ENCODE measurements at regions not wholly inside any gene's neighbourhood (a gene's known extent, or its start where the extent isn't known, plus 50 kb on each side); places are given as distances from the start of the nearest gene placed in this dataset.
"Not testable (repeated sequence)": the region's sequence is repeated elsewhere in the genome, so short reads cannot be mapped to it uniquely, and the experiment has no call there.

DNA sequence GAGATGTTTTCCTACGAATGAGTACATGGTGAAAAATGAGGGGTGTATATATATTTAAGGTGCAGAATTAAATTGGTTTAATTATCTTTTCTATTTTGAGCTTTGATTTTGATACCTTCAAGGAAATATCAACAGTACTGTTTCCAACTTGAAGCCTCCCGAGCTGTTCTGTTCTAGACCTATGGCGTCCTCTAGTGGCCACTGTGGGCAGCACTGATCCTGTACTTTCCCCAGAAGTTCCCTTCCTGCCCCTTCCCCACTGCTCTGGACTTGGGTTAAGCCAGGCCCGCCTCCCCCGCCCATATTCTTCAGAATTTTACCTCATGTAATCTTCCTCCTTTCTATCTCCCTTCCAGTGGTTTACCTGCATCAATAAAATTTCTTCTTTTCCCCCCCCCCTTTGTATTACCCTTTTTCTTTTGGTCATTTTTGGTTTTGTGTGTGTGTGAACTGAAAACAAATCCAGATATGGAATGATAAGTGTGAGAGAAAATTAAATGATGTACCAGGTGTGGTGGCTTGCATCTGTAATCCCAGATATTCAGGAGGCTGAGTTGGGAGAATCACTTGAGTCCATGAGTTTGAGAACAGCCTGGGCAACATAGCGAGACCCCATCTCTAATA, 1643.5 kb downstream of the TP53TG3F start:
- DNase-seq = no peak

DNA sequence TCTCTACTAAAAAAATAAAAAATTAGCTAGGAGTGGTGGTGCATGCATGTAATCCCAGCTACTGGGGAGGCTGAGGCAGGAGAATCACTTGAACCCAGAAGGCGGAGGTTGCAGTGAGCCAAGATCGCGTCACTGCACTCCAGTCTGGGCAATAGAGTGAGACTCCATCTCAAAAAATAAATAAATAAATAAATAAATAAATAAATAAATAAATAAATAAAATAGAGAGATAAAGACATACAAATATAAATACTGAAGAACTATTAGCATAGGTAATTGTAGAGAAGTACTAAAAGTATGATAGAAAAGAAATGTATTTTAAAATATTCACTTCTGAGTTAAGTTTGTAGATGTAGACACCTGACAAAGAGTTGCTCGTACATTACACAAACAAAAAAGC, 1652.4 kb downstream of the TP53TG3F start:
- not testable (repeated sequence) for DNase-seq

DNA sequence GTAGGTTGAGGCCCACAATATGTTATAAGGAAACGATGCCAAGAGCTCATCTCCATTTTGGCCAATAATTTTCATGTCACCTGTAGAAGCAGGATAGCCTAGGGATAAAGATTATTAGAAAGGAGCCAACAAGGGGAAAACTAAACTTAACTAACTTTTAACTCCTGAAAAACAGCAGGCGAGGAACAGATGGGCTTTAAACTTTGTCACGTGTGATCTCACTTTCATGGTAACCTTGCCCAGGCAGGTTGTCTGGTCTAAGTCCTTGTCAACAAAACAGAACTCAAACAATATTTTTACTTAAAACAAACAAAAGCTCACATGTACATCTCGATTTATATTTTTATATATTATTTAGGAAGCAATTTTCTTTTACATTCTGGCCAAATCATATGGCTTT, 1672.0 kb downstream of the TP53TG3F start:
- DNase-seq = no peak

GRCh38 chr16:35134471-35134870, 1675.1 kb downstream of the TP53TG3F start:
- DNase-seq = no peak

DNA sequence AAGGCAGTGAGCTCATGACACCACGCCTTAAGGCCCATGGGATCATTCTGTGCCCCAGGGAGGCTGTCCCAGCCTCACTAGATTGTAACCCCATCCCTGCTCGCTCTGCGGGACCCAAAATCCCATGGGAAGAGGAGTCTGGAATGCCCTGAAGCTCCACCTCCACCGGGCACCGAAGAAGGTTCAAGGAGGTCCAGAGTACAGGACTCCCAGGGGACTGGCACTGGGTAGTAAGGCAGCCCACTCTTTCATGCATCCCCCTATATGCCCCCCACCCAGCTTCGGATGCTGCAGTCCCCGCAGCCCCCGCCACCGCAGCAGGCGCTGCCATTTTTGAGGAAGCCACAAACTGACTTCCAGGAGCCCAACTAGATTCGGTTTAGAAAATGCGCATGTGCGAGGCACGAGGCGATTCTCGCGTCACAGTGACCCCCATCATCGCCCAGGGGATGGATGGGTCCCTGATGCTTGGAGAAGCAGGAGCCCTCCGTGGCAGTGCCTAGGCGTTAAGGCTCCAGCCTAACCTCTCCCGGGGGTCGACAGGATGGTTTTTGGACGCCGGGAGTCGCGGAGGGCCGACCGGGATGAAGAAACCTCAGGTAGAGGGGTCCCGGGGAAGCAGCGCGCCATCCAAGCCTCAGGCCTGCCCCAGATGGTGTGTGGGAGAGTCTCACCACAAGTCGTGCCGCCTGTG, 1681.0 kb downstream of the TP53TG3F start:
- DNase-seq = no peak

DNA sequence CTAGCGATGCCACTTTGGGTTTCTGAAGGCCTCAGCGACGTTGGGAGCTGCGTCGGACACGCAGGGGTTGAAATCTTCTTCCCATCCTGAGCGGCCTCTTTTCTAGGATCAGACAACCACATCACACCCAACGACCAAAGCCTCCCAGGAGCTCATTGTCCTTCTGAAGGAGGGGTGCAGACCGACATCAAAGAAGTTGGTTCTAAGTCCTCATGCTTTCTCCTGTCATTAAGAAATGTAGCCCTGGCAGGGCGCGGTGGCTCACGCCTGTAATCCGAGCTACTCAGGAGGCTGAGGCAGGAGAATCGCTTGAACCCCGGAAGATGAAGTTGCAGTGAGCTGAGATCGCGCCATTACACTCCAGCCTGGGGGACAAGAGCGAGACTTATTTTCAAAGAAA, 1681.9 kb downstream of the TP53TG3F start:
- DNase-seq = no peak

GRCh38 chr16:35142147-35142808, 1682.9 kb downstream of the TP53TG3F start:
- DNase-seq = no peak

GRCh38 chr16:35142809-35143192, 1683.4 kb downstream of the TP53TG3F start:
- no peak for DNase-seq

DNA sequence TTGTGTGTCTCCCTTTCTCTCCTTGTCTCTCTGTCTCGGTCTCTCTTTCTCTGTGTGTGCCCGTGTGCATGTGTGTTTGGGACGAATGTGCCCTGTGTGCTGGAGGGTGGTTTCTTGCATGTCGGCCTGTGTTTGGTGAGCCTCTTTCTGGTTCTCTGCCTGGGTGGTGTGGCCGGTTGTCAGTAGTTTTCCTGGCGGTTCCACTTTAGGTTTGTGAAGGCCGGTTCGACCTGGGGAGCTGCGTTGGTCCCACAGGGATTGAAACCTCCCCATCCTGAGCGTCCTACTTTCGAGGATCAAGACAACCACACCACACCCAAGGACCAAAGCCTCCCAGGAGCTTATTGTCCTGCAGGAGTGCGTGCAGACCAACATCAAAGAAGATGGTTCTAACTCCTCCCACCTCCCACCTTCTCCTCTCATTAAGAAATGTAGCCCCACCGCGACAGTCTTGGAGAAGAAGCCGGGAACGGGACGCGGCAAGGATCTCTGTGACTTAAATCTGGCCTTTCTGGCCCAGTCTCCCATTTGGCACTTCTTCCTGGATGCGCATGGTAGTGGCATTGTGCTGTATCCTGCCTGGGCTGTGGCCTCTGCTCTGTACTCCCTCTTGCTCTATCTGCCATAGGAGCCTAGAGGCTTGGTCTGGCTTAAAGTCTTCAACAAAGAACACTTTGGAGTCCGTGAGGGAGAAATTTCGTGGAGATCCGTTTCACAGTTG, 1685.0 kb downstream of the TP53TG3F start:
- DNase-seq = no peak

GRCh38 chr16:35146031-35146710, 1686.8 kb downstream of the TP53TG3F start:
- DNase-seq = no peak

- no peak for DNase-seq
Observed at GRCh38 chr16:35146723-35147458, 1687.5 kb downstream of the TP53TG3F start.

- no peak for DNase-seq
Observed at GRCh38 chr16:35147556-35148504, 1688.4 kb downstream of the TP53TG3F start.

DNA sequence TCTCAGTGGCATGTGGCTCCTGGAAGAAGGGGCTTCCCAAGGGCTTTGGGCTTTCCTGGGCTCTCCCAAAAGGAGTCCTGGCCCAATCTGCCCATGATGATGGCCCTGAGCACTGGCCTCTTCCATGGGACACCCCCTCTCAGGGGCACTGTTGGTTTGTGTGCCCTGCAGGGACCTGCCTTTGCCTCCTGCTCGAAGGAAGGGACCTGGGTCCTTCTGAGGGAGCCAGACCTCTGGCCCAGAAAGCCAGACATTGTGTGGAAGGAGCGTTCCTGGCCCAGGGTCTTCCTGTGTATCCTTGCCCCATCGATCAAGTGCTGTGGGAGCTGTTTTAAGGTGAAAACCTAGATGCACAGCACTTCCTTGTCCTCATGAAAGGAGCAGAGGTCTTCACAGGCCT, 1689.3 kb downstream of the TP53TG3F start:
- DNase-seq = no peak

GRCh38 chr16:35149550-35149949, 1690.1 kb downstream of the TP53TG3F start:
- no peak for DNase-seq

DNA sequence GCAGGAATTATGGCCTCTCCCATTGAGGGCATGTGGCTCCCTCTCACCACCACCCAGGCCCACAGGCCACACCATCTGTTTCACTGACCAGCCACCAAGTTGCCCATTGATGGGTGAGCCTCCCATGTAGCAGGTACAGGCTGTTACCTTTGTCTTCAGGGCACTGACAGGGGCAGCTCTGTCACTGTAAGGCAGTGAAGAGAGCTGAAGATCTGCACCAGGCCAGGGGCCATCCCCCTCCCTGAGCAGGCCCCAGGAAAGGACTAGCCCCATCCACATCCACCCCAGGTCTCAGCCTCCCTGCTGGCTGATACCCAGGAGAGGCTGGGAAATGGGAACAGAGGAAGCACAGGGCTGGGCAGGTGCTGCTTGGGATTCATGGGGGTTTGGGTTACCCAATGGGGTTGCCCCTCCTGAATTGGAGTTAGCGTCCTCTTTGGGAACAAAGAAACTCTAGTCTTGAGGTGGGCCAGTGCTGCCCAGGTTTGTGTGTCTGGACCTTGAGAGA, 1691.4 kb downstream of the TP53TG3F start:
- no peak for DNase-seq

- no peak for DNase-seq
Observed at GRCh38 chr16:35152067-35152627, 1692.7 kb downstream of the TP53TG3F start.

GRCh38 chr16:35154627-35155026, 1695.2 kb downstream of the TP53TG3F start:
- no peak for DNase-seq

DNA sequence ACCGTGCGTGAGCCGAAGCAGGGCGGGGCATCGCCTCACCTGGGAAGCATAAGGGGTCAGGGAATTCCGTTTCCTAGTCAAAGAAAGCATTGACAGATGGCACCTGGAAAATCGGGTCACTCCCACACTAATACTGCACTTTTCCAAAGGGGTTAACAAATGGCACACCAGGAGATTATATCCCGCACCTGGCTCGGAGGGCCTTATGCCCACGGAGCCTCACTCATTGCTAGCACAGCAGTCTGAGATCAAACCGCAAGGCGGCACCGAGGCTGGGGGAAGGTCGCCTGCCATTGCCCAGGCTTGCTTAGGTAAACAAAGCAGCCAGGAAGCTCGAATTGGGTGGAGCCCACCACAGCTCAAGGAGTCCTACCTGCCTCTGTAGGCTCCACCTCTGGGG, 1698.1 kb downstream of the TP53TG3F start:
- DNase-seq = not testable (repeated sequence)

DNA sequence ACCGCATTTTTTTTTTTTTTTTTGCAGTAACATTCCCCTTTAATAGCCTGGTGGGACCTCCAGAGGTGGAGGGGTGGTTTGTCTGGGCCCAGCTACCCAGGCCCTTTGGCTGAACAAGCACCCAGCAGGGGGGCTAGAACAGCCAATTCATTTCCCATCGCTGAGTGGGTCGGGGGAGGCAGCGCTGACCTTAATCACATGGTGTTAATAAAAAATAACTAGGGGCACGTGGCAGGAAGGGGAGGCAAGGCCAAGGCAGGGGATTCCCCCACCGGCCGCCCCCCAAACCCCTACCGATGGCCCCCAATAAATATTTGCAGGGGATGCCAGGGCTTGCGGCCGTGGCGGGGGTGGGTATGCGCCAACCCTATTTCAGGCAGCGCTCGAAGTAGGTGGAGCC, 1709.9 kb downstream of the TP53TG3F start:
- not testable (repeated sequence) for DNase-seq

DNA sequence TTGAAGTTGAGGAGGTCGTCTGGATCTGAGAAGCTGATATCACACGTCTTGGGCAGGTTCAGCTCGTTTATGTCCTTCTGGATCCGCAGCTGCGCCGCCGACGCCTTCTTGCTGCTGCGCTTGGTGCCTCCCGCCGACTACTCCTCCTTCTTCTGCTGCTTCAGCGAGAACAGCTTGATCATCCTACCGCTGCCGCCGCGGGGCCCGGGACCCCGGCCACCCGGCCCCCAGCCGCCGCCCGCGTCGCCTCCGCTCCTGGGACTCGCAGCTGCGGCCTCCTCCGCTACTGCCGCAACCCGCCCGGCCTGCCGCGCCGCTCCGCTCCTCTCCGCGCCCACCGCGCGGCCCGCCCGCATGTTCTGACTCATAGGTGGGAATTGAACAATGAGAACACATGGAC, 1710.6 kb downstream of the TP53TG3F start:
- DNase-seq = not testable (repeated sequence)

DNA sequence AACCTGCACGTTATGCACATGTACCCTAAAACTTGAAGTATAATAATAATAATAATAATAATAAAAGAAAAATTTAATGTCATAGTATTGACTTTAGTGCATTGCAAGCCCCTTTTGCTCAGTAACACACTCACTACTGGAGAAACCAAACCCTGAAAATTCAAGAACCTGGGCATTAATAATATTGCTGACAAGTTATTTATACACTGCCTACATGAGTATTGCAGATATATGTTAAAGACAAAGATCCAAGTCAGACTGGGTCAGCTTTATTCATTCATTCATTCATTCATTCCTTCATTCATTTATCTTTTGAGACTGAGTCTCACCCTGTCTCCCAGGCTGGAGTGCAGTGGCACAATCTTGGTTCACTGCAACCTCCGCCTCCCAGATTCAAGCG, 1711.2 kb downstream of the TP53TG3F start:
- no peak for DNase-seq
